Myocyte (in vitro differentiated cells): ENCODE measurements at regions not wholly inside any gene's neighbourhood (a gene's known extent, or its start where the extent isn't known, plus 50 kb on each side); places are given as distances from the start of the nearest gene placed in this dataset.

ENCODE experiments used
- DNase-seq: peaks from one replicate; pipeline ENCODE4 v3.0.0-alpha.2; 2012; ENCODE audit warnings: low read depth

GRCh38 chr4:181613200-181613599 lies 630.0 kb upstream of the TENM3 start:
- DNase-seq = peak; percentile 48

DNA sequence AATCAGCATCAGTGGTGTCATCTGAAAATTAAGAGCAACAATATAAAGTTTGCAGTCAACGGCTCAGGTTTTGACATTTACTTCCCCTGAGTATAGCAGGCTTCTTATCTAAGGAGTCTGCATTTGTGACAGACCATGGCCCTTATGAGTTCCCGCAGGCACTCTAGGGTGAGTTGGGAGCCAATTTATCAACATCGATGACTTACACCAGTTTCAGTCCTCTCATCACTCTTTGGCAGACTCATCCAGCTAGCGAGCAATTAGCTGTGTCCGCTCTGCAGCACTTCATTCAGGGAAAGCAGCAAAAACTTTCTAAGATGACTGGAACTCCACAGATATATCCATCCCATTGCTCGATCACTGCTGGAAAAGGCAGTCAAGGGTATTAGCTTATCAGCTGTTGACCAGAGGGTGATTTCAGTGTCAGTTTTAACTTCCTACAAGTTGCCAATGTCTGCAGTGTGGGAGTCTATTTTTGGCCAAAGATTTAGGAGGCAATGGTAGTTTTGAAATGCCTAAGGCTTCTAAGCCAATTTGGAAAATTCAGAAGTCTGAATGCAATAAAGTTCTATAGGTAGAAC lies 625.1 kb upstream of the TENM3 start:
- DNase-seq = peak; percentile 38

DNA sequence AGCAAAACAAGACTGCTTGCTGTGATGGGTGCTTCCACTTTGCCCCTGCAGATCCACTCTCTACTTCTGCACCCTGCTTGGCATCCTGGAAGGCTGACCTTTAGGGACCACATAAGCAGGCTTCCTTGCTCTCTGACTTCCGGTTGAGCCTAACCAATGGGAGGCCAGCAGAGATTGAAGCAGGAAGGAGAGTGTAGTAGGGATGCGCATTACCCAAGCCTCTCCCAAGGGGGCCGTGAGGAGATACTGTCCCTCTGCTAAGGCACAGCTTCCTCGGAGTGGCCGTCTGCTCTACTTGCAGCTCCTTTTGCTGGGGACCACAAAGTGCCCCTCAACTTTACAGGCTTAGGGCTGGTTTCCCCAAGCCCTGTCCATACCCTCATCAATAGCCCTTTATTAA lies 624.3 kb upstream of the TENM3 start:
- DNase-seq = no peak

DNA sequence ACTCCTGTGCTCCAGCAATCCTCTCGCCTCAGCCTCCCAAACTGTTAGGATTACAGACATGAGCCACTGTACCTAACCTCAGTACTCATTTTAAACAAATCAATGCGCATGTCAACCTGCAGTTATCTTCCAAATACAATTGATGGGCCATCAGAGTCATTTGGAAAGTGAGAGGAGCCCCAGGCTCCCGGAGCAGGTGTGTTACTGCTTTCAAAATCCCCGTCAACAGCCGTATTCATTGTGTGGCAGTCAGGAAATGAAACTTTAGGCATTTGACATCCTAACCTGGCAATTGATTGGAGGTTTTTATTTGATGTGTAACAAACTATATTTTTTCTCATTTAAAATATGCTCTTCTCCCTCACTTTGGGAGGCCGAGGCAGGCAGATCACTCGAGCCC lies 623.6 kb upstream of the TENM3 start:
- no peak for DNase-seq

GRCh38 chr4:181637186-181638105 lies 605.8 kb upstream of the TENM3 start:
- no peak for DNase-seq

GRCh38 chr4:181643466-181643865 lies 599.7 kb upstream of the TENM3 start:
- DNase-seq = no peak

DNA sequence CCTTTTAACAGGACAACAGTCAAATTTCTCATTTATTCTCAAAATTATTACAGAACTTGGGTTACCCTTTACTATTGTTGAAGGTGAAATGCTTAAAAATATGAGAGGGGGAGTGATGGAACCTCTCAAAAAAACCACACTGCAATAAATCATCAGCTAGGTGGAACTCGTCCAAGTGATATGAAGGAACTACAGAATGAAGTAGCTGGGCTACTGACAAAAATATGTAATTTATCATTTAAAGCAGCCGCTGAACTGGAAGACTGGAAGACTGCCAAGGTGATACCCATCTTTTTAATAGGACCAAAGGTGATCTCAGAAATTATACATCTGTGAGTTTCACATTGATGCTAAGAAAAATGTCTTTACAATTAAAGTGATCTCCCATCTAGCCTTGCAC lies 597.7 kb upstream of the TENM3 start:
- DNase-seq = no peak

DNA sequence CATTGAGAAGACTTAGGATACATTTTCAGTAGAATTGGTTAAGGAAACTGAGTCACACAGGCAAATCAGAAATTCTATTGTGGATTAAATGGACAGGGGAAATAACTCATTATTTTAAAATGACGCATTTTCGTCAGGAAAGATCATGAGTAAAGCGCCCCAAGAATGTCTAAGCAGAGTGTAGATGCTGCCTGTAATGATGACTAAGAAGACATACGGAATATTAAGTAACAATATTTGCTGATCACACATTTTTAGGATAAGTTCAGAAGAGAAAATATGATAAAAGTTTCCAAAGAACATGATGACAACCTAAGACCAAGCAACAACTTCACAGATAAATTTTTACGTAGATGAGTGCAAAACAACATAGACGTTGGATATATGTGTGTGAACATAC lies 596.3 kb upstream of the TENM3 start:
- no peak for DNase-seq

DNA sequence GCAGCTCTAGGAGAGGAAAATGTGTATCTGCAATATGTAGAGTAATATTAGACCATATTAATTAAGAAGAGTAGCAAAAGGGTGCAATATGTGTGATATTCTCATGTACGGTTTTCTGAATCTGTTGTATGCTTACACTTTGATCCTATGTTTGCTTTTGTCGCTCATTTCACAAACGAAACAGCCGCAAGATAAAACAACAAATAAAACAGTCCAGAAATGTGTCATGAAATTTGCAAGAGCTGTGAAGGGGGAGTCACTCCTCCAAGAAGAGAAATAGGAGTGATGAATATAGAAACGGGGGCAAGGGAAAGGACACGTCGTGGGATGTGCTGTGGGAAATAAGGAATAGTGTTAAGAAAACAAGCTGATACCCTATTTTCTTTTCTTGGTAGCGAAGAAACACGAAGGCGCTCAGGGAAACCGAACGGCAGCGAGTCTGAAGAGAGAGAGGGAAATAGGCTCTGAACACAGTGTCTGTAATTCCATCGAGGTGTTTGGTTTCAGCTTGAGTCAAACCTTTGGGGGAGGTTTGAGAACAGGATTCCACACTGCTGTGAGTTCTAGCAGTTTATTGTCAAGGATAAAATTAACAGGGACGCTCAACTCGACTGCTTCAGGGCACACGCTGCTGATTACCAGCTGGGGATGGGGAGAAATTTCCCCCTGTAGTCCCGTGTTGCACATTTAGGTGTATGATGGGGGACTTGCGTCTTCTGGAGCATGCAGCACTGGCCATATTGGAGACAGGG lies 595.6 kb upstream of the TENM3 start:
- peak; percentile 66 for DNase-seq

DNA sequence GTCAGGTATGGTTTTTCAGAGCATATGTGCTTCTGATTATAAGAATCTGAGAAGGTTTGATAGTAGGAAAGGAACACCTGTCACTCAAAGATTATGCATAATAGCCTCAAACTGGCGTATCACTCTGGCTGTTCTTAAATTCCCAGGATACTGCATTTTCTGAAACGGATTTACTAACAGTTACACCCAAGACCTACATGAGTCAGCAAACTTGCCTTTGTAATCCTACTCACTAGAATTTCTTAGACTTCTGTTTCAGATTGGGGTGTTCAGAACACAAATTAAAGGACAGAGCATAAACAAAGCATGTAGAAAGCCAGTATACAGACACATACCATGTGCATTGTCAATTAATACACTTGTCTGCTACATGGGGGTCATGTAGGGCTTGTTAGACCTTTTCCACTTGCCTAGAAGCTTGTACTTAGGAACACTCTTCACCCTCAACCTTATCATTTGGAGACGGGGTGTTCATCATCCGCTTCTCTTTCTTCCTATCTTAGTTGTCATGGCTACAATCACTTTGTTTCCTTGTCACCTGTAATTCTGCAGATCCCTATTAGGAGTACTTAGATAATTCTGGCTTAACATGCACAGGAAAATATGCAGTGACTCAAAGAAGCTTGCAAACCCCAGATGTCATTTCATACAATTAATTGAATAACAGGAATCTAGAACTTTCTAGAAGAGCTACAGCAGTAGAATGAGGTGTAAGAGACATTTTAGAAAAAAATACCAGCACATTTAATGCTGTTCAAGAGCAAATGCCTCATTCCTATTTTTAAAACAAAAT lies 593.0 kb upstream of the TENM3 start:
- peak; percentile 18 for DNase-seq

DNA sequence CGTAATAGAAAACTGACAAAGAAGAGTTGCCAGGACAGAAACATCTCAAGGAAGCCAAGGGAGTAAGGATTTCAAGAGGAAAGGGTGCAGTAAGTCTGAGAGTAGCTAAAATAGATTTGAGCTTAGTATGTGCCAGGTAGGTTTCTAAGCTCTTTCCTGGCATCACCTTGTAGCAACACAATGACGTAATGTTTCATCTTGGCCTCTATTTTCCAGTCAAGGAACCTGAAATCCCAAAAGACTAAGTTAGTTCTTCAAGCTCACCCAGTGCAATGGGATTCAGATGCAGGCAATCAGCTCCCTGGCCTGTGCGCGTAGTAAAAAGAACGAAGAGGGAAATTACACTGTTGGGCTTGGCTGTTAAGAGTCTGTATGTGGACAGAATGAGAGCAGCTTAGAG lies 586.5 kb upstream of the TENM3 start:
- DNase-seq = no peak

DNA sequence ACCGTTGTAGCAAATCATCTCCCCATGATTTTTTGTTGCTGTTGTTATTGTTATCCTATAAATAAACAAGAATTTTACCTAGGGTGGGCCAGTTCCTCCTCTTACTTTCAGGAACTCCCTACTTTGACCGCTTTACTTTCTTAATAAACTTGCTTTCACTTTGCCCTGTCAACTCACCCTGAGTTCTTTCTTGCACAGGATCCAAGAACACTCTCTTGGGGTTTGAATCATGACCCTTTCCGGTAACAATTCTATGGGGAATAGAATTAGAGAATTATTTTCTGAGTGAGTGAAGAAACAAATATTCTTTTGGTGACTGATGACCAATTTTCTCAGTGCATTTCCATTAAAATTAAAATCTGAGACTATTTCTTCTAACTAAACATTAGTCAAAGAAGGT lies 584.0 kb upstream of the TENM3 start:
- DNase-seq = no peak

- no peak for DNase-seq
Measured at GRCh38 chr4:181659876-181660275, 583.3 kb upstream of the TENM3 start.

GRCh38 chr4:181661090-181661489 lies 582.1 kb upstream of the TENM3 start:
- peak; percentile 52 for DNase-seq

DNA sequence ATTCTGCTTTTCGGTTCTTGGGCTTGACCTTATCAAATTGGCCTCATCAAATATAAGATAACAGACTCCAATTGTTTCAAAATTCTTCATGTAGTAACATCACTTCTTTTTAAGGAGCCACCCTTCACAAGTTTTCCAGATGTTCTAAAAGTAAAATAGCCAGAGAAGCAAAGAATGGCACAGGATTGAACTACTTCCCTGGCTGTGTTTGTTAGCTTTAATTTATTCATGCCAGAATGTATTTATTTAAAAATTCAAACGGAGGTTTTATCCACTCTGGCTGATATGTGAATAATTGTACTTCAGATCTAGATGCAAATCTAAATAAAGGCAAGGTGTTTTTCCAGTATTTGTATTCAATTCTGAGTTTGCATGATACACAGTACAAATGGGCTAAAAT lies 581.3 kb upstream of the TENM3 start:
- no peak for DNase-seq

DNA sequence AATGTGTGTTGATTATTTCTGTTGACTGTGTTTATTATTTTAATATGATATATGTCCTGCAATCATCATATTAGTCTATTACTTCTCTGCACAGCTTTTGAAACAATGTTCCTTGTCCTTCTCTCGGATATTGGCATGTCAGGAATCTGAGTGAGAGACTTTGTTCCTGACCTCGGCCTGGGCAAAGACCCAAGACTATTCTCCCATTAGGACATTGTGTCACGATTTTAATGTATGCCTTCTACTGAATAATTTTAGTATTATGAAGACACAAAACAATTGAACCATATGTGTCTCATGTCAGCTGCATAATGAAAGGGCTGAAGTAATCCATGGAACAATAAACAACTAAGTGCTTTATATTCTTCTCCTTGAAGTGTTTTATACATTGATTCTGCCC lies 580.8 kb upstream of the TENM3 start:
- DNase-seq = peak; percentile 56

DNA sequence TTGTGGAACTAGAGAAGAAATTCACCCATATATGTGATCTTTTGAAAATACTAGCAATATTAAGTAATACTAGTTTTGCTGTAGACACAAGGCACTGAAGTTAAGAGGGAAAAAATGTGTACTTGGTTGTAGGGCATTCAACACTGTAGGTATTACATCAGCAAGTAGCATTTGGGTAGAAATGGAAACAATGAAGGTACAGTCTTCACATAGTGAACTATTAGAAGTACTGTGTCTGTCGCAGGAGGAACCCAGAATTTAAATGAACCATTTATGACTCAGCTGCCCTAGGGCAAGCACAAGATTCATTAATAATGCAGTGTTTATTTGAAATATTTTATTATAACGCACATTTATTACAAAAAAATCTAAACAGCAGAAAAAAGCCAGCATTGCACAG lies 572.7 kb upstream of the TENM3 start:
- no peak for DNase-seq

DNA sequence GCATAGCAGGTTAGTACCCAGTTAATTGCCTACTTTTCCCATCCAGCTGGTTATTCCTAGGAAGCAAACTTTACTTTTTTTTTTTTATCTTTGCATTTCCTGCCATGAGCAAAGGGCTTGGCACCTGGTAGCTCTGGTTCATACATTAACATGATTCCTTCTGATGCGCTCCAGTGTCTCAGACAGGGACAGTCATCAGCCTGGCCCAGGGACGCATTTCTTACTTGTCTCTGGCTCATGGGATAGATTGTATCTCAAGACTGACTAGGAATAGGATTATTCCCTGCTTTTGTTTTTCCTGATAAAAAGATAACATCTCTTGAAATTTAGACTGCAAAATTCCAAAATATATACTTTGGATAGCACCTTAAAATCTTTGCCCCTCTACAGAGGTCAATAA lies 571.5 kb upstream of the TENM3 start:
- no peak for DNase-seq

- no peak for DNase-seq
Measured at GRCh38 chr4:181672751-181673150, 570.5 kb upstream of the TENM3 start.

DNA sequence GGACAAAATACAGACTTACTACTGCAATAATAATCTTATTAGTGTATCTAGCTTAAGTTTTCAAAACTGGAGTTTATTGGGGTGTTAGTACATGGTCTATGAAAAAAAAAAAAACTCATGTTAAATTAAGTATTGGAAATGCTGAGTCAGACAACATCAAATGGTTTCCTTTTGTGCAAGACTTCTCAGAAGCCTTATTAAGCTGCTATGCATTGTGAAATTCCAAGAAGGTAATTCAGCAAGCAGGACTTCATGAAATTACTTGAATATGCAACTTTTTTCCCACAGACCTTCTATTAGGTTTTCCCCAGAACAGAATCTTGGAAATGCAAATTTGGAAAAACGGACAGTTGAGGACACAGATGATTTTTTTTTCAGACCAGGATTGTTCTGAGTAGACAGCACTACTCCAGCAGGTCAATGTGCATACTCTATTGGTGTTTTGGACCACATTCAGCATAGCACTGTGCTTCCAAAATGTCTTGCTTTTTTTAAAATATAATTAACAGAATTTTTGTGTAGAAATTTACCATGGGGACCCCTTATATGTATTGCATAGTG lies 568.8 kb upstream of the TENM3 start:
- no peak for DNase-seq

DNA sequence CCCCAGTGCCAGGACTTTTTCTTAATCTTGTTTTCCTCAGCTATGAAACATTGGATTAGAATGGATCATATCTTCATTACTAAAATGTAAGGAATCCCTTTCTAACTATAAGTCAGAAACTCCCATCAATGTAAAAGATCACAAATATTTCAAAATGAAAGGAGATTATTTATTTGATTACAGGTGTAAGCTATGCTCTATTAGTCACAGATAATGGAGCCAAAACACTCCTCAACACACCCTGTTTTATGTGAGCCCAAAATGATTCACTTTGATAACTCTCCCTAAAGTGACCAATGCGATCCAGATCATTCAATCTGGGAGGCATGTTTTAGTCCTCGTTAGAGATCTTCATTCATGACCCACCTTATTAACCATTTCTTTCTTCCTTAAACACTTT lies 566.7 kb upstream of the TENM3 start:
- DNase-seq = no peak
